ENCODE measurements at regions not wholly inside any gene's neighbourhood (a gene's known extent, or its start where the extent isn't known, plus 50 kb on each side); places are given as distances from the start of the nearest gene placed in this dataset.

DNA sequence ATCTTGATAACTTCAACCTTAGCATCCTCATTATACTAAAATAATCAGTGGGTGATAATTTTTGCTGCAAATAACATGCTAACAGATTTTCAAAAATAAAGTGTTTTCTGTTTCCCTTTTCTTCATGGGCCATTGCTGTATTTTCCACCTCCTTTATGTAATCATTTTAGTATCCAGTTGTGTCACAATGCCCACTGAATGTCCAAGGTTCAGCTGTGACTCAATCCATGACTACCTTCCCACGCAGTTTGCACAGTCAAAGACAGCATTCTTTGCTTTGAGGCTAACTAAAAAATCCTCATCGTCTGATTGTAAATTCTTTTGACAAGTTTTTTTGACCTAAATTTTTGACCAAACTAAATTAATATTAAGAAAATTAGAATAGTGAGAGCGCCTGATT is 474.1 kb downstream of the FLRT2 start:
- TF ChIP-seq, protein P1, sequence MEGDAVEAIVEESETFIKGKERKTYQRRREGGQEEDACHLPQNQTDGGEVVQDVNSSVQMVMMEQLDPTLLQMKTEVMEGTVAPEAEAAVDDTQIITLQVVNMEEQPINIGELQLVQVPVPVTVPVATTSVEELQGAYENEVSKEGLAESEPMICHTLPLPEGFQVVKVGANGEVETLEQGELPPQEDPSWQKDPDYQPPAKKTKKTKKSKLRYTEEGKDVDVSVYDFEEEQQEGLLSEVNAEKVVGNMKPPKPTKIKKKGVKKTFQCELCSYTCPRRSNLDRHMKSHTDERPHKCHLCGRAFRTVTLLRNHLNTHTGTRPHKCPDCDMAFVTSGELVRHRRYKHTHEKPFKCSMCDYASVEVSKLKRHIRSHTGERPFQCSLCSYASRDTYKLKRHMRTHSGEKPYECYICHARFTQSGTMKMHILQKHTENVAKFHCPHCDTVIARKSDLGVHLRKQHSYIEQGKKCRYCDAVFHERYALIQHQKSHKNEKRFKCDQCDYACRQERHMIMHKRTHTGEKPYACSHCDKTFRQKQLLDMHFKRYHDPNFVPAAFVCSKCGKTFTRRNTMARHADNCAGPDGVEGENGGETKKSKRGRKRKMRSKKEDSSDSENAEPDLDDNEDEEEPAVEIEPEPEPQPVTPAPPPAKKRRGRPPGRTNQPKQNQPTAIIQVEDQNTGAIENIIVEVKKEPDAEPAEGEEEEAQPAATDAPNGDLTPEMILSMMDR (IDR thresholded peaks at IDR 0.05): no peak
- TF ChIP-seq POLR2A (IDR thresholded peaks at IDR 0.05): no peak

Measured in body of pancreas (tissue), 4 donors.